ENCODE measurements at regions not wholly inside any gene's neighbourhood (a gene's known extent, or its start where the extent isn't known, plus 50 kb on each side); places are given as distances from the start of the nearest gene placed in this dataset.
"Not testable (repeated sequence)": the region's sequence is repeated elsewhere in the genome, so short reads cannot be mapped to it uniquely, and the experiment has no call there.

DNA sequence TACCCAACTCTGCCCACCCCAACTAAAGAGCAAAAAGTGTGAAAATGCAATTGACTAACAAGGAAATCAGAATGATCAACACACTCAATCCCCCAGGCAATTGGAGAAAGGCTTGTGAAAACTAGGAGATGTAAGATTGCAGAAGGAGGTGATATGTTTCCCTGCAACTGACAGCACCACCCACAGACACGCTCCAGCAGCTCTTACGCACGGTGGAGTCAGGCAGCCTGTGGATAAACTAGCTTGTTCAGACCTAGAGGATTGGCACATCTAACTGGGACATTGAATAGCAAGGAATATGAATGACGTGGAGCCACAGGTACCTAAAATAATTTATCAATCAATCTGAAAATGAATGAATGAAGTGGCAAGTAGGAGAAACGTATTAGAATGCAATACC is 125.7 kb upstream of the MYO3A start:
- no peak for DNase-seq (ENCODE audit: low spot score)

- DNase-seq (ENCODE audit: low spot score): no peak
Observed at GRCh38 chr10:25811052-25811685, 122.9 kb upstream of the MYO3A start.

DNA sequence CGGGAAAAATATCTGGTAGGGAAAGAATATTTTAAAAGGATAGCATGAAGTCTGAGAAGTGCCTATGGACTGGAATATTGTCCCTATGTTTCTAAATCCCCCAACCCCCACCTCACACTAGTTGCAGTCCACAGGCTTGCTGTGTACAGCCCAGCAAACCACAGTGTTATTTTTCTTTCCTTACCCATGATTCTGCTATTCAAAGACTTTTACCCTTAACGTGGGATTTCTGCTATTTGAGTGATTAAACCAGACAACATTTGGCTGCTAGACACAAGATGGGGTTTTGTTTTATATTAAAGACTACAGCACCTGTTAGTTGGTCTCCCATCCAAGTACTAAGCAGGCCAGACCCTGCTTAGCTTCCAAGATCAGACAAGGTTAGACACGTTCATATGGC is 120.5 kb upstream of the MYO3A start:
- no peak for DNase-seq (ENCODE audit: low spot score)

DNA sequence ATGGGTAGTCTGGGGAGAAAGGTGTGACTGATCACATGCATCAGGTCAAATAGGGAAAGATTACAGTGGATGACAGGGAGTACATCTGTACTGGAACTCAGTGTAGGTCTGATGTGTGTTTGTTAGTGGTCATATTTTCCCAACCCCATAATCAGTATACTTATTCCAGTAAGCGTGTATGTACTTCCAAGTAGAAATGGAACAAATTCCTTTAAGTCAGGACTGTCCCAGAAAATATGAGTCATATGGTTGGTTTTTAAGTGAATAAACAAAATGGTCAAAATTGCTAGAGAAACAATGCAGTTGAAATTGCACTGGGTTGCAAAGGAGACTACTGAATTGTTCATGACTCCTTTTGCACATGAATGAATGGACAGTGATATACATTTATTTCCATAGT is 118.8 kb upstream of the MYO3A start:
- DNase-seq (ENCODE audit: low spot score): no peak

DNA sequence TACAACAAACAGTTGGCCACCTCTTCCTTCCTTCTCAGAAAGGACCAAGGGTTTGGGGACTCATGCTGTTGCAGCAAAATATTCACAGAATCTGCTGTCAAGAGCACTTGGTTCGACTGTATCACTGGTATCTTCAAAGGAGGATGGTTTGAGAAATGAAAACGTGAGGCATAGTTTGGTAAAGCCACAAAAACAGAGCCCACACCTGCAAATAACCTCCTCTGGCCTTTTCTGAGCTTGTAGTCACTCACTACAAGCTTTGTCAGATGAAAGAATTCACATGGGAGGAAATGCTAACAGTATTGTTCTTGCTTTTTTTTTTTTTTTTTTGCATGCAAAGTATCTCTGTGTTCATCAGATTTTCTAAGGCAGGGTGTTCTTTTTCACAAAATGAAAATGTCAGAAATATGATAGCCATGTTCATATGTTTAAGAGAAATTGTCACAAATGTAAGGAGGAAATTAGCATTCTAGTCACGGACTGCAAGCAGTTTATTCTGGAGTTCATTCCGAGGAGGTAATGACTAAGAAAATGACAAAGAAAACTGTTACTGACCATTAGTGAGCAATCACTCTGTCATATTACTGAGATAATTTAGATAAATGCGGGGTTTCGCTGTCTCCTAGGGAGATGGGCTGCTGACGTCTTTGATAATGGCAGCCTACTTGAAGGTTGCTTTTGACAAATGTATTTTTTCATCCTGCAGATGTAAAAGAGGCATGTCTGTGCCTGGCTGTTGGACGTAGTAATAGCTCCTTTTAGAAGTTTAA is 117.8 kb upstream of the MYO3A start:
- DNase-seq (ENCODE audit: low spot score): no peak

DNA sequence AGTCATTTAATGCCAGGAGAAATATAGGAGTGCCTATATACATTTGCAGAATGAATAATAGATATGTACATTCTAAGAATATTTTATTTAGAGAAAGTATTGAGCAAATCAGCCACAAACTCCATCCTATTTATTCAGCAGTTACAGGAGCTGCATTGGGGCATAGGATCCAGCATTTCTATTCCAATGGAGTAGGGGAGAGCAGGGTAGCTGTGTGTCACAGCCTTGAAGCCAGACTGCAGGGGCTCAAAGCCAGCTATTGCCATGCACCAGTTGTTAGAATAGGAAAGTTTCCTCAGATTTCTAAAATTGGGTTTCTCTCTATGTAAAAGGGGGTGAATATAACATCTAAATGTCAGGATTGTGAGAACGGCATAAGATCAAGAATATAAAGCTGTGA is 116.8 kb upstream of the MYO3A start:
- DNase-seq (ENCODE audit: low spot score): no peak

- DNase-seq (ENCODE audit: low spot score): no peak
Observed at GRCh38 chr10:25818751-25819150, 115.3 kb upstream of the MYO3A start.

GRCh38 chr10:25820472-25820871 is 113.6 kb upstream of the MYO3A start:
- DNase-seq (ENCODE audit: low spot score): no peak

GRCh38 chr10:25820874-25821273 is 113.2 kb upstream of the MYO3A start:
- DNase-seq (ENCODE audit: low spot score): no peak

DNA sequence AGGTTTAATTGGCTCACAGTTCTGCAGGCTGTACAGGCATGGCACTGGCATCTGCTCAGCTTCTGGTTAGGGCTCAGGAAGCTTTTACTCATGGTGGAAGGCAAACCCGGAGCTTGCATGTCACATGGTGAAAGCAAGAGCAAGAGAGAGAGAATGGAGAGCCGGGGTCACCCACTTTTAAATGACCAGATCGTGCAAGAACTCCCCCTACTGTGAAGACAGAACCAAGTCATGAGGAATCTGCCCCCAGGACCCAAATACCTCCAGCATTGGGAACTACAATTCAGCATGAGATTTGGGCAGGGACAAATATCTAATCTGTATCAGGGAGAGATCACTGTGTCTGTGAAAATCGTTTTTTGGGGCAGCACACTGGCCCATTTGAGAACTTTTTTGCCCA is 110.0 kb upstream of the MYO3A start:
- no peak for DNase-seq (ENCODE audit: low spot score)

DNA sequence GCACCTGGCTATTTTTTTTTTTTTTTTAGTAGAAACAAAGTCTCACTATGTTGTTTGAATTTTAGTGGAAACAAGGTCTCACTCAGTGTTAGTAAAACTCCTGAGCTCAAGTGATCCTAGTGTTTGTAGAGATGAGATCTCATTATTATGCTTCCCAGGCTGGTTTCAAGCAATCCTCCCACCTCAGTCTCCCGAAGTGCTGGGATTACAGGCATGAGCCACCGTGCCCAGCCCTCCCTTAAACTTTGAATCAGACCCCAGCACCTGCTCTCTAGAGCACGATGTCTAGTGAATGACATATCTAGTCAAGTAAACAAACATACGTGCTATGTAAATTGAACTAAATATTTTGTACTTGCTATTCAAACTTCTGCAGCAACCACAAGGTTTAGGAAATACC is 105.6 kb upstream of the MYO3A start:
- DNase-seq (ENCODE audit: low spot score): no peak

- DNase-seq (ENCODE audit: low spot score): no peak
Observed at GRCh38 chr10:25831080-25831479, 102.9 kb upstream of the MYO3A start.

DNA sequence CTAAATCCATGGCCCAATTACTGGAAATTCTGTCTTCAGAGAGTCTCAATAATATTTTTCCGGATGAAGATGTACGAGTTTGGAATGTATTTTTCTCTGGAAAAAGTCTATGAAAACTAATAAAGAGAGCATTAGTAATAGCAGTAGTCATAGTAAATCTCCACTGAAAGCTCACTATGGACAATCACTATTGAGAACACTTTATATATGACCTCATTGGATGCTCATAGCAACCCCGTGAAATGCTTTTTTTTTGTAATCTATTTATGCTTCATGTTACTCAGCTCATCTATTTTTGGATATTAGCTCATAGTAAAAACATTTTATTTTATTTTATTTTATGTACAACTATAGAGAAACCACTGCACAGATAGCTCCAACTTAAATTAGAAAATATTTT is 94.3 kb upstream of the MYO3A start:
- DNase-seq (ENCODE audit: low spot score): no peak

GRCh38 chr10:25840875-25841274 is 93.2 kb upstream of the MYO3A start:
- not testable (repeated sequence) for DNase-seq (ENCODE audit: low spot score)

DNA sequence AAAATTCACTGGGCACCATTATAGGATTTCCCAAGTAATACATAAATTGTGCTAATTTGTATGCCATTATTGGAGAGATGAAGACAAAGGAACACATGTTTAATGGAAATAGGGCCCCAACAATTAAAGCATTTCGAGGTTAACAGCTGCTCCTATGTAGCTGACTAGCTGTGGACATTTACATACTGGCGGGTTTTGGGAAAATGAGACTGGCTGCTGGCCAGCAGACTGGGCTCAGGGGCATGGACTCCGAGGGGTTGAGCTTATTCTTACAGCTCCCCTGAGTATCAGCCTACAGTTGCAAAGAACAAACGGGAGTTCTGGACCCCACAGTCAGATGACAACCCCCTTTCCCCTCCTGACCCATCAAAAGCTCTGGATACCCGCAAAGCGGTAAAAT is 91.9 kb upstream of the MYO3A start:
- no peak for DNase-seq (ENCODE audit: low spot score)

DNA sequence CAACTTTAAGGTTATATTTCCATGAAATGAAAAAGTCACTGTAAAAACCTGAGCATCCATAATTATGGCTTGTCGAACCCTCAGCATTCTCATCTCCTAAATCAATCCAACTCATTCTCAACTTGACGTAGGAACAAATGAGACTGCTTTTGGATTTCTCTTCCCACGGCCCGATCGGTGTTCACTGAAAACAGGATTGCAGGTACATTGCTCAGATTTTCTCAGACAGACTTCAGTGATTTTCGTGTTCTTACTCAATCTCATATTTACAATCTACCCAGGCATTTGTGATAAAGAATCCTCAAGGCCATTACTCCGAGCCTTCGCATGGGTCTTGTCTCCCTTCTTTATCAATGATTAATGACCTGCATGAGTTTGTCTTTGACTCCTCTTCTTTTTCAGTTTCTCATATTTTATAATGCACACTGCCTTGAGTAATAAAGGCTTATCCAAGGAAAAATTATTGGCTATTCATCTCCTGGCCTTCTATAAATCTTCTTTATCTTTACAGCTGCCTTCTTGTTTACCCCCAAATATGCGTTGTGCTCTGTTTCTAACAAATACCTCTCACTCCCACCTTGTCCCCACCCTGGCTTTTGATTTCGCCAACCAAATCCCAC is 90.4 kb upstream of the MYO3A start:
- no peak for DNase-seq (ENCODE audit: low spot score)

GRCh38 chr10:25844716-25845115 is 89.3 kb upstream of the MYO3A start:
- DNase-seq (ENCODE audit: low spot score): not testable (repeated sequence)

GRCh38 chr10:25849268-25849667 is 84.8 kb upstream of the MYO3A start:
- no peak for DNase-seq (ENCODE audit: low spot score)

- DNase-seq (ENCODE audit: low spot score): no peak
Observed at GRCh38 chr10:25849988-25850387, 84.0 kb upstream of the MYO3A start.

- DNase-seq (ENCODE audit: low spot score): no peak
Observed at GRCh38 chr10:25851548-25851947, 82.5 kb upstream of the MYO3A start.

DNA sequence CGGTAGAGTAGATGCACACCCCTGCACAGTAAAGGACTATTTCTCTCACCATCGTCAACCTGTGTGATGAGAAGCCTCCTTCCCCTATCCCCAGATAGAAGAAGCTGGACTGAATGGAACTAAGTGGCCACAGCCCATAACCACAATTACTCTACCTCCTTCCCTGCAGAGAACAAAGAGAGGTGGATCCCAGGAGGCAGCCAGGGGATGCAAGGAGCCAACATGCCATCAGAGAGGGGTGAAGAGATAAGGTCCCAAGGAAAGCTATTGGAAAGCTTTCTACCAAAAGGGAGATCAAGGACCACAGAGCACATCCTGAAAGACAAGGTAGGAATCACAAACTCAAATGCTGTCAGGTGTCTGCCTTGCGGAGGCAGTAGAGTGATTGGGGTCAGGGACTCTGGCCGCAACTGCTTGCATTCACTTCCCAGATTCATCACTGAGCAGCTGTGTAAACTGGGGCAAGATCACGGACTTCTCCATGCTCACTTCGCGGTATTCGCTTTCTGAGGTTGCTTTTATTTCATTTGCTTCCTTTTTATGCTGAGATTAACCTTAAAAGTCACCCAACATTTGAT is 81.6 kb upstream of the MYO3A start:
- DNase-seq (ENCODE audit: low spot score): no peak

GRCh38 chr10:25858076-25858475 is 76.0 kb upstream of the MYO3A start:
- DNase-seq (ENCODE audit: low spot score): no peak

DNA sequence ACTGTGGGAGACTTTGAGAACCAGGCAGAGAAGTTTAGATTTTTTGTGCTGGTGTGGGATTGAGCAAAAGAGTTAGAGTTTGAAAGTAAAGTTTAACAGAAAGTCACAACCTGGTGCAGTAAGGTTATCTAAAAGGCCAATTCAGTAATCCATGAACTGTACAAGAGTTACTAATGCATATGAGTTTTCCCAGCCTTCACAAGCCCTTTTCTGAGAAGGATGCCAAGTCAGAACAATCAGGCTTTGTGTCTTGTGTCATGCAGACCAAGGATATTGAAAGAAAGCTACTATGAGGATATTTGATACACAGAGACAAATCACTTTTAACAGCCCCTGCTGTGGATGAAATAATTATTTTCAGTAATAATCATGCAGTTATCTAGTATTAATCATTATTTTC is 68.8 kb upstream of the MYO3A start:
- DNase-seq (ENCODE audit: low spot score): no peak
